ENCODE measurements at regions not wholly inside any gene's neighbourhood (a gene's known extent, or its start where the extent isn't known, plus 50 kb on each side); places are given as distances from the start of the nearest gene placed in this dataset.
"Not testable (repeated sequence)": the region's sequence is repeated elsewhere in the genome, so short reads cannot be mapped to it uniquely, and the experiment has no call there.

DNA sequence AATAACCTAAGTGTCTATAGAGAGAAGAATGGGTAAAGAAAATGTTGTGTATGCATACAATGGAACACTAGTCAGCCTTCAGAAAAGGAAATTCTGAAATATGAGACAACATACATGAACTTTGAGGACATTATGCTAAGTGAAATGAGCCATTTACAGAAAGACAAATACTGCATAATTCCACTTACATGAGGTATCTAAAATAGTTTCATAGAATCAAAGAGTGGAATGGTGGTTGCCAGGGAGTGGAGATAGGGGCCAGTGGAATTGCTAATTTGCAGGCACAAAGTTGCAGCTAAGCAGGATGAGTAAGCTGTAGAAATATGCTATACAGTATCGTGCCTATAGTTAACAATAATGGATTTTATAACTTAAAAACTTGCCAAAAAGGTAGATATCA is 779.6 kb upstream of the ARPP21 start:
- no peak for DNase-seq (ENCODE audit: low spot score)

DNA sequence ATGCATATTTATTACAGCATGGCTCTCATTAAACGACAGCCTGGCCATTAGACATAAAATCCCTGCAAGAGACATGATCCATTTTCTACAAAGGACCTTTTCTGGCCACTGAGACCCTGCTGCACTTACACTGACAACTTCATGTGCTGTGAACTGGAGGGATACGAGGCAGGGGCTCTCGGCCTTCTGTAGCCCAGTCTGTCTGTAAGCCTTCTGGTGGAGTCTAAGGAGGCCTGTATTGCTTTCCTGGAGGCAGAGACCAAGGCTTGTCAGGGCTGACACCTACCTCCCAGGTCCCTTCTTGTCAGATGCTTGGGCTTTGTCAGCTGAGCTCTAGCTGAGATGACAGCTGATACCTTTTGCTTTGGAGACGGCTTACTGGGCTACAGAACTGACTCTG is 776.9 kb upstream of the ARPP21 start:
- no peak for DNase-seq (ENCODE audit: low spot score)

DNA sequence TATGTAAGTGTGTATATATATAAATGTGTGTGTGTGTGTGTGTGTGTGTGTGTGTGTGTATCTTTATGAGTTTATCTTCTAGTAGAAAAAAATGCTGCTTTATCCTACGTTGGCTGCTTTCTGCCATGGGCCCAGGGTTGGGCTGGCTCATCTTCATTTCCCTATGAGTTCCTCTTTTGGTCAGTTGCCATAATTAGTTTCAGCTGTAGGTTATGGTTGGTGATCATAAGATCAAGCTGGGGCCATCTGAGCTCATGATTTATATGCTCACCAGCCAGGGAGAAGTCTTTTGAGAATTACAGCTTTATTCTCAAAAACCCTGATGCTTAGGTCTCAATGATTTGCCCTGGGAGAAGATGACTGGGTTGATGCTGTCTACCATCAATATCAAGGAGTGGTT is 775.8 kb upstream of the ARPP21 start:
- DNase-seq (ENCODE audit: low spot score) = no peak

DNA sequence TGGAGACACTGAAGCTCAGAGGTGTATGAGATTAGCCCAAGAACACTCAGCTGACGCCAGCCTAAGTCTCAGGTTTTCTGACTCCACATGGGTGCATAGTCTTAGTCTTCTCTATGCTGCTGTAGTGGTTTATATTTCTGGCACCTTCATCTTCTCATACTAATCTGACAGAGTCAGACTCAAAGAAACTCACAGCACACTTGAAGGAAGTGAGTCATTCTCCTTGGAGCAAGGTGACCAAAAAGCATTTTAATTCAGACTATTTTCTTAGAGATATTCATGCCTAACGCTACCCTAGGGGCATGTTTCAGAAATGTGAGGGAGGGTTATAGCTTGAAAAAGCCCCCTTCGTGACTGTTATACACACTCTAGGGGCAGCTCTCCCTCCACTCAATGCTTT is 775.3 kb upstream of the ARPP21 start:
- DNase-seq (ENCODE audit: low spot score) = no peak

DNA sequence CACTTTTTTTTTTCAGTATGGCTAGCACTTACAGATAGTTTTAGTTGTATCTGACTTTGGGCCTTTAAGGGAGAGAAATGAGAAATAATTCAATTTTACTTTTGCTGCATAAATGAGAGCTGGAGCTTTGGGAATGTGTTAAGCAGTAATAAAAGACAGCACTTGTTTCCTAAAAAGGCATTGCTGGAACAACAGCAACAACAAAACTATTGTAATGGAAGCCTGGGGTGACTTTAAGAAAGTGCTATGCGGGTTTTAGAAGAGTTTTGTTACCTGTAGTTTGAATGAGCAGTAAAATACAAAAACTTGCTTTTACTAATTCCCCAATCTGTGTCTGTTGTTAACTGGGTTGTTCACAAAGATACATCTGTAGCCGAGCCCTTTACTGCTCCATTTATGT is 774.0 kb upstream of the ARPP21 start:
- no peak for DNase-seq (ENCODE audit: low spot score)

GRCh38 chr3:34868935-34869334 is 770.4 kb upstream of the ARPP21 start:
- no peak for DNase-seq (ENCODE audit: low spot score)

GRCh38 chr3:34869696-34870095 is 769.6 kb upstream of the ARPP21 start:
- no peak for DNase-seq (ENCODE audit: low spot score)

DNA sequence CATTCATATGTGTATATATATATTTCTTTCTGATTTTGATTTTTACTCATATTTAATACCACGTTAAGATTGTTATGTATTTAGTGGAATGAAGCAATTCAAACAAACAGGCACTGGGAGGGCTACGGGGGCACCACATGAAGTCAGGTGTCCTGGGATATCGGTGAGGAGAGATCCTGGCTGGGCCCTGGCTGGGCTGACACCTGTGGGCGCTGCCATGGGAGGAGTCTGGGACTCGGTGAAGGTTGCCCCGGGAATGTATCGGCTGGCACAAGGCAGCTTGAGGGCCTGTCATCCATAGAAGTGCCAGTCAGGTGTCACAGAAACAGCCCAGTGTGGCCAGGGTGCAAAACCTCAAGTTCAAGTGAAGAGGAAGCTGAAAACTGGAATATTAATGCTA is 766.9 kb upstream of the ARPP21 start:
- DNase-seq (ENCODE audit: low spot score) = no peak

- DNase-seq (ENCODE audit: low spot score) = no peak
Measured at GRCh38 chr3:34876997-34877396, 762.3 kb upstream of the ARPP21 start.

- DNase-seq (ENCODE audit: low spot score) = no peak
Measured at GRCh38 chr3:34878488-34878887, 760.8 kb upstream of the ARPP21 start.

DNA sequence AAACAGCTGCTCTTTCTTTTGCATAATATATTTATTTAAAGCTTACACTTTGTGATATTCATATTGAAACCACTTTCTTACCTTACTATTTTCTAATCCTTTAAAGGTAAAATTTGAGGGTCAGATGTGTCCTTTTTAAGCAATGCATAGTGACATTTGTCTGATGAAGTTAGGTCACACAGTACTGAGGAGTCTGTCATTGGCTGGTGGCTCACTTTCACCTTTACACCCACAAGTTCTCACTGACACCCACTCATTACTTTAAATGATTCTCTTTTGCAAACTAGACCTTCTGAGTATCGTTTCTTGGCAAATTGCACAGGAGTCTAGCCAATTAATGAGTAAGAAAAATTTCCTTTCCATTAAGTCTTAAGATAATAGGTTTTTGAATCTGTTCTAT is 758.3 kb upstream of the ARPP21 start:
- no peak for DNase-seq (ENCODE audit: low spot score)

- no peak for DNase-seq (ENCODE audit: low spot score)
Measured at GRCh38 chr3:34882764-34883163, 756.6 kb upstream of the ARPP21 start.

DNA sequence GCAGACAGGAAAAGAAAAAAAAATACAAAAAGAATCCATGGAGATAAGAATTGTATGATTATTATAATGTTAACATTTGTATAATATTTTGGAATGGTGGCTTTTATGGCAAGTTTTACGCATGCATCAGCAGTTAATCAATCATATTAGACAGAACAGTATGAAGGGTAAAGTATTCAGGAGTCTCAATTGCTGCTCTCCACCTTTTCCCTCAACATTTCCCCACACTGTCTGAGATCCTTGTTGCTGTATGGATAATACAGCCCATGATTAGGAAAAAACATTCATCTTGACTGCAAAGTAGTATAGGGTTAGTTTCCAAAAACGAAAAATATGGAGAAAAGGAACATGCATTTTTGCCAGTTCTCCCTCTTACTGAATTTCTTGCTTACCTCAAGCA is 755.3 kb upstream of the ARPP21 start:
- DNase-seq (ENCODE audit: low spot score) = no peak

DNA sequence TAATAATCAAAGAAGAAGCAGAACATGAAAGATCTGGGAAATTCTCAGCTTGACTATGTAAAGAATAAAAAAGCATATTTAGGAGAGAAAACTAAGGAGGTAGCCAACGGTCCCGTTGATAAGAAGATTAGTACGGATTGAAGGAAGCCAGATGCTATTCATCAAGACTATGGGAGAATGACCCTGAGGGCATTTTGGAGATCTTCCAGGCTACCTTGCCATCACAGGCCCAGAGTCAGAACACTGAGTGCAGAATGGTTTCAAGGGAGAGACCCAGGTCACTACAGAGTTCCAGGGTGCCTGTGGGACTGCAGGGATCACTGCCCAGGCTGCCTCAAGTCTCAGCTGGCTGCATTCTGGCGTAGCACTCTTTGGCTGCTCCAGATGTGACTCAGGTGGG is 752.9 kb upstream of the ARPP21 start:
- DNase-seq (ENCODE audit: low spot score) = no peak

DNA sequence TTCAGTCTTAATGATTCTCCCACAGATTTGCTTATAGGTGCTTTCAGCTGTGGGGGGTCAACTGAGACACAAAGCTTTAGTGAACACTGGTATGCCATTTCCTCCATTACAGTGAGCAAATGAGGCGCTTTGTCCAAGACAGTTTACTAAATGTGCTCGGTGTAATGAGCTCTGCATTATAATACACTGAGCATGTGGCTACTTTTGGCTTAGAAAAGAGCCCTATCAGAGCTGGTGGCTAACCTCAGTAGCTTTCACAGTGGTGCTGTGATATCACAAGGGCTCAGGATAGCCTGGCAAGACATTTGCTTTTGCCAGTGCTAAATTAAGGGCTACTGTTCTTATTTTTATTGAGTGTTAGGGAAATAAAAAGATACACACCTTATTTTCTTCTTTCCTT is 749.7 kb upstream of the ARPP21 start:
- no peak for DNase-seq (ENCODE audit: low spot score)

DNA sequence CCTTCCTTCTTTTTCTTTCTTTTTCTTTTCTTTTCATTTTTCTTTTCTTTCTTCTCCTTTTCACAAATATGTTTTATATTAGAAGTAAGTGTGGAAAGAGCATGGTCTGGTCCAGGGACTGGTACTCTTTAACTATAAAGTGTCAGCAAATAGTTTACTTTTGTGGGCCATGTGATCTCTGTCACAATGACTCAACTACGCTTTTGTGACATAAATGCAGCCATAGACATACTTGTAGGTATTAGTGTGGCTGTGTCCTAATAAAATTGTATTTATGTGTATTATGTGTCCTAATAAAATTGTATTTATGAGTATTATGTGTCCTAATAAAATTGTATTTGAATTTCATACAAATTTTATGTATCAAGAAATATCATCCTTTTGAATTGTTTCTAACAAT is 749.1 kb upstream of the ARPP21 start:
- DNase-seq (ENCODE audit: low spot score) = no peak

DNA sequence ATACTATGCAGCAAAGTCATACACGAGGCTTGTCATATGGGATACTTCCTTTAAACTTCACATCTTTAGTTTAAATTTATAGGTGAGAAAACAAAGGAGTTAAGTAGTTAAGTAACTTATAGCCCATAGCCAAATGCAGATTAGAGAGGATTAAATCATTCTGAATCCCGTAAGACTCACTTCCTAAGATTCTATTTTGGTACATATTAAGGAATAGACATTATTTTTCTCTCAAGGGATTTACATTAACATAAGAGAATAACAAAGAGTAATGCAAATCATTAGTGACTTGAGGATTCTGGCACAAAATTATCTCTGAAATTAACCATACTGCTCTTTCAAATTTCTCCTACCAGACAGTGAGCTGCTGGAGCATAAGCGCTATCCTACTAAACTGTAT is 747.4 kb upstream of the ARPP21 start:
- DNase-seq (ENCODE audit: low spot score) = no peak

DNA sequence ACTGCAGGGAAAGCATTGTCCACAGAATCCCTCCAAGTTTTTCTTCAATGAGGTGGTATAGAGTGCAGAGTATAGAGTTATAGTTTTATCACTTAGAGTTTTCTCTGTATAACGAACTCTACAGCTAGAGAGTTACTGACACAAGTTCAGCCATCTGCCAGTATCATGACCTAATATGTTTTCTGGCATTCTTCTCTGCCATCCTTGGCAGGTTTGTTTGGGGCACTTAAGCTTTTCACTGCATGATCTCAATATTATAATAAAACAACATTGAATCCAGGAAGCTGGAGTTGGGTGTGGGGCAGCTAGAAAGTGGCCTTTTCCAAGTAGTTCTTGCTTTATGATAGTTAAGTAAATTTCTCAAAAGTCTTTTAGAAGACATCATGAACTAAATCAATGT is 743.5 kb upstream of the ARPP21 start:
- no peak for DNase-seq (ENCODE audit: low spot score)

GRCh38 chr3:34909679-34910078 is 729.6 kb upstream of the ARPP21 start:
- not testable (repeated sequence) for DNase-seq (ENCODE audit: low spot score)

DNA sequence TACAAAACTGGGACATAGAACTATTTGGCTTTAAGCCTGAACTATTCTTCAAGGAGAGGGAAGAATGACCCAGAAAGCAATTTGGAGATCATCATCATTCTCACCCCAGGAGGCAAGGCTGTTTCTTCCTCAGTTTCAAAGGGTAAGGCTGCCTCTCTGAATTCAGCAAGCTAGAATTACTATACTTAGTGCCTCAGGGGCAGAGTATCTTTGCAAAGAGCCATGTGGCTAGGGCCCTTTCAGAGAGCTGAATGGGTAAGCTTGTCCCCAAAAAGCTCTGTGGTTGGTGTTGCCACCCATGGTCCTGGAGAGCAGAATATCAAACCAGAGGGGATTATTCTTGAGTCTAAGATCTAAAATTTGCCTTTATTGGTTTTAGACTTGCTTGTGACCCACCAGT is 720.3 kb upstream of the ARPP21 start:
- DNase-seq (ENCODE audit: low spot score) = no peak

DNA sequence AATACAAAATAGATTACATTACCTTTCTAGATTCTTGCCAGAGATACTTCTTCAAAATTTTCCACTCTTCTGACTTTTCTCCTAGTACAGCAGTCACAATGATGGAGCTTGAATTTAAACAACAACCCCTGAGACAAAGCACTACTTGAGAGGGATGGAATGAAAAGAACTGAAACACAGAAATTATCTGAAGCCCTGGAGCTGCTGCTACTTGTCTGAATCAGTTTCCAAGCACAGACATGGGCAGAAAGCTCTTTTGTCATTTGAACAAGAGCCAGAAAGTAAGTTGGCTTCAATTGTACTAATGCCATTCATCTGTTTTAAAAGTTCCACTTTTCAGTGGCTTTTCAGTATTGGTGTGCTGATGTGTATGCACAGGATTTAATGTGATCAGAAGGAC is 718.5 kb upstream of the ARPP21 start:
- no peak for DNase-seq (ENCODE audit: low spot score)

DNA sequence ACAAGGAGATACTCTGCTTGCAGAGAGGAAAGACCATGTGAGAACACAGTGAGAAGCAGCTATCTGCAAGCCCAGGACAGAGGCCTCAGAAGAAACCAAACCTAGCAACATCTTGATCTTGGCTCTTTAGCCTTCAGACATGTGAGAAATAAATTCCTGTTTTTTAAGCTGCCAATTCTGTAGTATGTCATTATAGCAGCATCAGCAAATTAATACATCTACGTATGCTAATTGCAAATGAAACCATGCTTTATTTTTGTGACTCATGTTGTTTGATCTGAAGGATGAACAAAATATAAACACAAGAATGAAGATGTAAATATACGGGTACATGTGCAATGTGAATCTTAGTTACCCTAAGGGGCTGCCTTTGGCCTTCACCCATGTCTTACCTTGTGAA is 714.4 kb upstream of the ARPP21 start:
- no peak for DNase-seq (ENCODE audit: low spot score)

- no peak for DNase-seq (ENCODE audit: low spot score)
Measured at GRCh38 chr3:34925851-34926250, 713.5 kb upstream of the ARPP21 start.

DNA sequence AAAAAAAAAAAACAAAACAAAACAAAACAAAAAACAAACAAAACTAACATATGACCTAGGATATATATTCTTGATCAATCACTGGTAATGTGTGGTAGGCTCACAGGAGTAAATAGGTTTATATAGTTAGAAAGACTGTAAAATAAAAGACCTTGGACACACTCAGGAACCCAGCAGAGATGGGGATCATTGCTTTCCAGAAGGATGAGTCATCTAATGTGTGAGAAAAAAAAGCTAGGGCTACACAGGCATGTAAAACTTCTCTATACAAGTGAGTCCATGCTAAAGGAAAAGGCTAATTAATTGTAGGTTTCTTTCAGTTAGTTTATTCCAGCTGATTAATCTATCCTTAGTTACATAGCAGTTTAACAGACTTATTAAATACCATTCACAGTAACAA is 710.3 kb upstream of the ARPP21 start:
- DNase-seq (ENCODE audit: low spot score) = no peak

- DNase-seq (ENCODE audit: low spot score) = no peak
Measured at GRCh38 chr3:34934660-34935059, 704.7 kb upstream of the ARPP21 start.

Data from mesenteric fat pad (tissue), 1 donor.